Aorta (tissue), 5 donors: ENCODE measurements at regions not wholly inside any gene's neighbourhood (a gene's known extent, or its start where the extent isn't known, plus 50 kb on each side); places are given as distances from the start of the nearest gene placed in this dataset.

Source experiments
- ATAC-seq: fragments of 200-7000 bp; cut with Tn5 transposase; one replicate; pipeline ENCODE4 v1.9.1; 2022; ENCODE audit warnings: moderate library complexity; ENCODE audit not compliant: low FRiP score
- DNase-seq, 2 donors: peaks; one replicate each; pipeline ENCODE4 v3.0.0-alpha.2; 2020
- H3K27ac ChIP-seq, 2 donors: one replicate each; pipeline ENCODE4 v1.5.1; 2013; ENCODE audit warnings: low read length in 2 of 2, mild to moderate bottlenecking in 2 of 2, moderate library complexity in 2 of 2, control low read depth in 1 of 2, inconsistent platforms in 1 of 2, low read depth in 1 of 2
- H3K27me3 ChIP-seq, 2 donors: one replicate each; pipeline ENCODE4 v1.6.1; 2013; ENCODE audit warnings: control low read depth in 1 of 2, low read length in 1 of 2, mild to moderate bottlenecking in 1 of 2, moderate library complexity in 1 of 2; ENCODE audit not compliant: insufficient read depth in 2 of 2, control insufficient read depth in 1 of 2
- H3K36me3 ChIP-seq, 2 donors: one replicate each; pipeline ENCODE4 v1.6.1; 2013; ENCODE audit warnings: control low read depth in 1 of 2, low read length in 1 of 2, mild to moderate bottlenecking in 1 of 2; ENCODE audit not compliant: insufficient read depth in 2 of 2, control insufficient read depth in 1 of 2
- H3K4me1 ChIP-seq, 2 donors: one replicate each; pipeline ENCODE4 v1.6.1; 2013; ENCODE audit warnings: low read length in 2 of 2, control low read depth in 1 of 2, mild to moderate bottlenecking in 1 of 2, moderate library complexity in 1 of 2; ENCODE audit not compliant: insufficient read depth in 2 of 2, control insufficient read depth in 1 of 2
- H3K4me3 ChIP-seq, 2 donors: one replicate each; pipeline ENCODE4 v1.5.1; 2013; ENCODE audit warnings: low read length in 2 of 2, control low read depth in 1 of 2, mild to moderate bottlenecking in 1 of 2
- H3K9me3 ChIP-seq: one replicate; pipeline ENCODE4 v1.6.1; 2013; ENCODE audit warnings: mild to moderate bottlenecking, low read length; ENCODE audit not compliant: control insufficient read depth
- WGBS, 2 donors: extraction: QIAGEN DNeasy Blood & Tissue Kit; methylation state at CpG; one replicate each; pipeline ENCODE4 v1.1.7; 2013; 5-methylcytosine and 5-hydroxymethylcytosine counted together
- intact Hi-C, 2 donors: fragments of 100-400 bp; cut with DNase I; formaldehyde crosslinking; loops; one replicate each; pipeline versions ENCODE4 v1.14.2 to v1.15.0; 2022
- donor health status: healthy with polysubstance abuse.
- donor health status: Bipolar disorder and iron deficiency.
- donor health status: DM: no; HTN: no; CAD: no.
- donor health status: DM: no; HTN: no; CAD: no.
- donor health status: DM: yes; HTN: yes; CAD: no.

DNA sequence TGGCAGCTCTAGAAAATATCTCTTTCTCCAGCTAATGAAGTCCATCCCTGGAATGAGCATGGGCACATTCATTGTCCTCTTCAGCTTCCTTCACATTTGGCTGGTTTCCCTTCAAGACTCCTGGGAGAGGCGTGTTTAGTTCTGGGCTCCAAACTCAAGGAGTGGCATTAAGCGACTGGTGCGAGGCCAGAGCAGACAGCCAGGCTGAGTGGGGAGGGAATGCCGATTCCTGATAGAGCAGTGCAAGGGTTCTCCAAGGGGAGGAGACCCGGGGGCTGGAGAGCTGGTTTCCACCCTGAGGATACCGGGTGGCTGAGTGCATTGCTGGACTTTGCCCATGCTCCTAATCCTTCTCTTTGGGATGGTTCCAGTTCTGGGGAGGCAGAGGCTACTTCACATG is 372.1 kb downstream of the RPS24 start:
- Histone ChIP-seq H3K4me1 (peaks cover 0 to 3% of the 10 kb centered on the region in 2 donors), H3K4me3 (no peak overlapping the region), H3K27me3 (no peaks in the 10 kb centered on the region), H3K36me3 (no peaks in the 10 kb centered on the region), H3K9me3 (no peaks in the 10 kb centered on the region), H3K27ac (no peak overlapping the region)
- DNase-seq (peak; percentile 28 to 67), ATAC-seq (no peak)
- intact Hi-C loops = loop anchor here in 1 of 2 donors (5.0 kb wide), 2 partner anchors 73 to 103 kb away; no protein-coding TSS in a partner anchor
- 8 to 9% methylated on average over 6 of the region's 6 CpGs for WGBS, 2 donors

DNA sequence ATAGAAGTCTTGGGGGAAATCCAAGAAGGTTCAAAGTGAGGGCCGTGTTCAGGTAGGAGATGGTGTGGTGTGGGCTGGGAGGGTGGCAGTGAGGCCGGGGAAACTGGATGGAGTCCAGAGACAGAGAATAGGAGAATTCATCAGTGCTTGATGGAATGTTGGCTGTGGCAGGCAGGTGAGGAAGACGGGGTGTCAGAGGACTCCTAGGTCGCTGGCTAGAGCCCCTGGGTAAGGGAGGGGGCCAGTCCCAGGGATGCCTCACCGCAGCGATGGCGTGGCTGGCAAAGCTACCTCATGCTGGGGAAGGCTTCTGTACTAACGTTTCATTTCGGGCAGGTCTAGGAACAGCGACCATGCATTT is 373.0 kb downstream of the RPS24 start:
- Histone ChIP-seq H3K4me1 (peaks cover 0 to 3% of the 10 kb centered on the region in 2 donors), H3K27ac (no peak overlapping the region), H3K4me3 (no peak overlapping the region), H3K9me3 (no peaks in the 10 kb centered on the region), H3K27me3 (no peaks in the 10 kb centered on the region), H3K36me3 (no peaks in the 10 kb centered on the region)
- 10 to 18% methylated on average over 10 of the region's 10 CpGs for WGBS, 2 donors
- DNase-seq = no peak
- no peak for ATAC-seq
- intact Hi-C loops = loop anchor here in 1 of 2 donors (5.0 kb wide), 2 partner anchors 74 to 104 kb away; no protein-coding TSS in a partner anchor

DNA sequence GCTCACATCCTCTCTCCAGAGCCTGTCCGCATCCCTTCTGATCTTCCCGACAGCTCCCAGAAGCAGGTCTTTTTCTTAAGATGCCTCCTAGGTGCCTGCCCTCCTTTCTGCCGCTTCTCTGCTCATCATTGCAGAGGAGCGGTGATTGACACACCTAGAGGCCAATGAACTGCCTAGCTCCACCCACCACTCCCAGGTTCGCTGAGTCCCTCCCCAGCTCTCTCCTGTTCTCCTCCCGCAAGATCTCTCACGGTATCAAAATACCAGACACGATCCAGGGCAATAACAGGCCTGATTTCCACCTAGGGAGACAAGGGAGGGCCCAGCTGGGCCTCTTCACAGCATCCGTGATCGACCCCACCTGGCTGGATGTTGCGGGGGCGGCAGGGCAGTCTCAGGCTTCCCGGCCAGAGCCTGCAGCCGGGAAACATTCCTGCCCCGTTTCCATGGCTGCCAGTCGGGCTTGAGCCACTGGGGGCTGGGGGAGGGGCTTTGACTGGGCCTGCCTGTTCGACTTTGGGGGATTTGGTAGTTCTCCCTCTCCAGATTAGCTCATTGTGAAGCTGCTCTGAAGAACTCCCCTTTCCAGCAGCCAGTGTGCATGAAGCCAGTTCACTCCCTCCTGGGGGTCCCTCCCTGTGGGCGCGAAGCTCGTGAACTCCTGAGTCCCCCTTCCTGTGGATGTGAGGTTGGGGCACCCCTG is 373.5 kb downstream of the RPS24 start:
- intact Hi-C loops = loop anchor here in 1 of 2 donors (5.0 kb wide), 2 partner anchors 75 to 105 kb away; no protein-coding TSS in a partner anchor
- no peak overlapping the region for H3K27ac ChIP-seq
- no peaks in the 10 kb centered on the region for H3K36me3 ChIP-seq
- no peaks in the 10 kb centered on the region for H3K27me3 ChIP-seq
- H3K4me3 ChIP-seq = no peak overlapping the region
- DNase-seq = peak; percentile 87 to 90
- ATAC-seq = peak; percentile 23
- peaks cover 0 to 3% of the 10 kb centered on the region in 2 donors for H3K4me1 ChIP-seq
- WGBS, 2 donors = 18 to 19% methylated on average over 20 of the region's 20 CpGs
- no peaks in the 10 kb centered on the region for H3K9me3 ChIP-seq

DNA sequence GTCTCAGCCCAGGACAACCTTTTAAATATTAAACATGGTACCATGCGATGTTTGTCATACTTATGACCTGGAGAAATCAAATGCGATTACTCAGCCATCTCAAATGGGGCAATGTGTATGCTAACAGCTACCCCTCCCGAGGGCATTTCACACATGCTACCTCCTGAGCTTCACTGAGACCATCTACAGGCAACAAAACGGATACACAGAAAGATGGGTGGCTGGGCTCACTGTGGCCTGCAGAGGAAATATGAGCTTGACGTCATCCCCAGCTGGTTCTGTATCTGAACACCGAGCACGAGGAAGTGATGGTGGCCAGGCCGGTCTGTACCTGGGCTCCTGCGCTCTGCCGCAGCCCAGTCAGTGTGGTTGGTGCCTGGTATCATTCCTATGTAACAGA is 374.3 kb downstream of the RPS24 start:
- ATAC-seq (no peak), DNase-seq (peak in 1 of 2 donors; percentile 33)
- WGBS, 2 donors = 88 to 89% methylated on average over 10 of the region's 10 CpGs
- no peaks in the 10 kb centered on the region for H3K36me3 ChIP-seq
- peaks cover 0 to 3% of the 10 kb centered on the region in 2 donors for H3K4me1 ChIP-seq
- H3K9me3 ChIP-seq = no peaks in the 10 kb centered on the region
- no peak overlapping the region for H3K4me3 ChIP-seq
- no peaks in the 10 kb centered on the region for H3K27me3 ChIP-seq
- no peak overlapping the region for H3K27ac ChIP-seq
- intact Hi-C loops = loop anchor here in 1 of 2 donors (5.0 kb wide), 2 partner anchors 76 to 106 kb away; no protein-coding TSS in a partner anchor

DNA sequence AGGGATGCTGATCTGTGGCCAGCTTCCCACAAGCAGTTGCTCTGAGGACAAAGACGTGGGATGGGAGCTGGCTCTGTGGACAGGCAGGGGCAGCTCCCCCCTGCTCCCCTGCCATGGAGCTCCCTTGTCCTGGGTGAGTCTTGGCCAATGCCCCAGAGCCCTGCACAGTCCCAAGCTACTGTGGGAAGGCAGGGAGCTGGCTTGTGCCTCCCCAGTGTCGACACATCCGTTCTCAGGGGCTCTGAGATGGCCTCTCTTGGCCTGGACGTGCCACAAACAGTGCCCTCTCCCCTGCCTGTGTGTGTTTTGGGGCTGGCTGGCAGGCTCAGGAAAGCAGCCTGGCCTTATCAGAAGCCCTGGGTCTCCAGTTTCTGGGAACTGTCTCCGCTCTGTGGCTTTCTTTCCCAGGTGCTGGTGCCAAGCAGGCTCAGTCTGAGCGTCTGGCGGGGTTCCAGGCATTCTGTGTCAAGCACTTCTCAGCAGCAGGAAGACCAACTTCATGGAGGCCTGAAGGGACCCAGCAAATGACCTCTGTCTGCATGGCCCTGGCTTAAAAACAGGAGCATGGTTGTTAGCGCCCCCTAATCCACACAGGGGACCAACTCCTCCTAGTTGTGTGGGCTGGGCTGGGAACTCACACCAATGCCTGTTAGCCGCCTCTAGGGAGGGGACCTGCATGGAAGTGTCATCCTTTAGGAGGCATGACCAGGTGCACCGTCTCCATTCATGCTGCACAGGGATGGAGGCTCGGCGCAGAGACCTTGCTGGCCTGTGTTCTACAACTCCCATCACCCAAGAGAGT is 375.2 kb downstream of the RPS24 start:
- intact Hi-C loops = loop anchor here in 1 of 2 donors (5.0 kb wide), 2 partner anchors 77 to 107 kb away; no protein-coding TSS in a partner anchor
- H3K27me3 ChIP-seq = no peaks in the 10 kb centered on the region
- no peaks in the 10 kb centered on the region for H3K36me3 ChIP-seq
- H3K27ac ChIP-seq = peak overlapping the region in 1 of 2 donors; percentile 30
- peaks cover 0 to 3% of the 10 kb centered on the region in 2 donors for H3K4me1 ChIP-seq
- peak; percentile 82 for ATAC-seq
- no peak overlapping the region for H3K4me3 ChIP-seq
- 33 to 36% methylated on average over 12 of the region's 12 CpGs for WGBS, 2 donors
- peak; percentile 91 to 94 for DNase-seq
- no peaks in the 10 kb centered on the region for H3K9me3 ChIP-seq

DNA sequence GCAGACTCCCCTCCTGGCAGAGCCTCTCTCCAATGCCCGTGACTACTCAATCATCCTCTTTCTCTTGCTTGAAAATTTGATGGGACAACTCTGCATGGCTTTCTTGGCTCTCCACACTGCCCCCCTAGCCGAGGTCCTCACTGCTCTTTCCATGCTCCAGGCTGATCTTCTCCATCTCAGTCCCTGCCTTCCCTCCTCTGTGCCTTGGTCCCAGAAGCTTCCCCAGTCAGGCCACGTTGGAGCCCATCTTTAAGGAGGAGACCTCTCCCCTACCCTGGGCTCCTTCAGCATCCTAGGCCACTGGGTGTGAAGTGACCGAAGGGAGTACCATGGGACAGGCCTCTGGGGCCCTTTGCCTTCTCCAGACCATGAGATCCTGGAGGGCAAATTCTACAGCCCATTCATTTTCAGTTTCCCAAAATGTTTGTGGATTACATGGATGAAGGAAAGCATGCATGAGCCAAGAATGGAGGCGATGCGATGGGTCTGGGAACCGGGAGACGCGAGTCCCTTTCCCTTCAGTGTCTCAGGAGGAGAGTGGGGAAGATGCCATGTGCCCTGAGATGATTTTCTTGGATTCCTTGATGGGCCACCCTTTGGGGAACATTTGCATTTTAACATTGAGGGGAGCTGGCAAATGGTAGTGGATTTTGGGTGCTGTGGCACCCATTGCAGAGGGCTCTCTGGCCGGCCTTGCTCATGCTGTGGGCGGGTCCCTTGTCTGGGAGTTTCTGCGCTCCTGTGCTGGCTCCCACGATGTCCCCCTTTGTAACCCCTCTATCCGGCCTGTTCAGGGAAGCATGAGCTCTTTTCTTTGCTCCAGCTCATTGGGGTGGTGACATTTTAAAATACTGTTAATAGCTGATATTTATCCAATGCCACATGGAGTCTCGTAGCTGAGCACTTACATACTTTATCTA is 376.6 kb downstream of the RPS24 start:
- Histone ChIP-seq H3K4me1 (peaks cover 0 to 3% of the 10 kb centered on the region in 2 donors), H3K27me3 (no peaks in the 10 kb centered on the region), H3K27ac (no peak overlapping the region), H3K4me3 (no peak overlapping the region), H3K36me3 (no peaks in the 10 kb centered on the region), H3K9me3 (no peaks in the 10 kb centered on the region)
- ATAC-seq = no peak
- 96 to 97% methylated on average over 15 of the region's 15 CpGs for WGBS, 2 donors
- DNase-seq = peak; percentile 24 to 60
- intact Hi-C loops = no loop called here

DNA sequence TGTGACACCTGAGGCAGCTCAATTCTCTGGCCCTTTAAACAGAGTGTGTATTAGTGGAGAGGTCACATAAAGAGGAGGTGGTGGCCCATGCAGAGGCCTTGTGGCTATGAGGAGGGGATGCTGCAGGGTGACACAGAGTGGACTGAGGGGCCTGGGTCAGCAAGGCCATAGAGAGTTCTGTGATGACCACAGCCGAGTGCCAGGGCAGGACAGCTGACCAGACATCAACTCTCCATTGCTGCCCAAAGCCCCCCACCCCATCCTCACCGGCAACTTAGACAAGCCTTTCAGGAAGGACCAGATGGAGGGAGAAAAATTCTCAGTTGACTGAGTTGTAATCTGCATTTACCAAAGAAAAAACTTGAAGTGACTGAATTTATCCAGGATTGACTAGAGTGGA is 378.1 kb downstream of the RPS24 start:
- no peaks in the 10 kb centered on the region for H3K27me3 ChIP-seq
- H3K27ac ChIP-seq = no peak overlapping the region
- no peaks in the 10 kb centered on the region for H3K9me3 ChIP-seq
- H3K36me3 ChIP-seq = no peaks in the 10 kb centered on the region
- ATAC-seq = no peak
- intact Hi-C loops = no loop called here
- peak in 1 of 2 donors; percentile 19 for DNase-seq
- H3K4me3 ChIP-seq = no peak overlapping the region
- WGBS, 2 donors = 80 to 89% methylated on average over 2 of the region's 2 CpGs
- peaks cover 0 to 3% of the 10 kb centered on the region in 2 donors for H3K4me1 ChIP-seq

DNA sequence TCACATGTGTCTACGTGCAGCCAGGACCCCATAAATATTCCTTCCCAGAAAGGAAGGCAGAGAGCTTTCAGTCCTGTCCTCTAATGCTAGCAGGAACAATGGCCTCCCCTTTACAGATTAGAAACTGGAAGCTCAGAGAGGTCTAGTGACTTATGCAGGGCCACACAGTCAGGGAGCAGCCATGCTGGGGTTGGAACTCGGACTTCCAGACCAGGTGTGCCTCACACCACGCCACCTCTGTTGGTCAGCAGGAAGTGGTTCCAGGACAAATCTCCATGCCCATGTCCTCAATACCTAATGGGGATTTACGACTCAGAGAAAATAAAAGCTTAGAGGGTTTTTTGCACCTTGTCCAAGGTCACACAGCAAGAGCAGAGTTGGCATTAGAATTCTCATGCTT is 378.9 kb downstream of the RPS24 start:
- H3K36me3 ChIP-seq = no peaks in the 10 kb centered on the region
- ATAC-seq (no peak), DNase-seq (no peak)
- no peaks in the 10 kb centered on the region for H3K27me3 ChIP-seq
- H3K4me3 ChIP-seq = no peak overlapping the region
- WGBS, 2 donors = 78 to 79% methylated on average over 4 of the region's 4 CpGs
- H3K9me3 ChIP-seq = no peaks in the 10 kb centered on the region
- intact Hi-C loops = no loop called here
- H3K4me1 ChIP-seq = peaks cover 0 to 3% of the 10 kb centered on the region in 2 donors
- H3K27ac ChIP-seq = no peak overlapping the region
